IPS DF 4.7 (cell line): ENCODE measurements at regions not wholly inside any gene's neighbourhood (a gene's known extent, or its start where the extent isn't known, plus 50 kb on each side); places are given as distances from the start of the nearest gene placed in this dataset.
"Not testable (repeated sequence)": the region's sequence is repeated elsewhere in the genome, so short reads cannot be mapped to it uniquely, and the experiment has no call there.

Experiments
- DNase-seq: peaks from one replicate; pipeline ENCODE4 v3.0.0-alpha.2; 2013; ENCODE audit warnings: low spot score; ENCODE audit errors: extremely low read depth

- DNase-seq, result no peak
These were observed 529.5 kb downstream of the NTRK3 start for GRCh38 chr15:87727073-87727472.

- no peak for DNase-seq
These were observed 532.2 kb downstream of the NTRK3 start for GRCh38 chr15:87724330-87724729.

- no peak for DNase-seq
These were observed 533.4 kb downstream of the NTRK3 start for GRCh38 chr15:87722941-87723691.

GRCh38 chr15:87720235-87720634 is 536.3 kb downstream of the NTRK3 start:
- DNase-seq, result no peak

GRCh38 chr15:87716422-87716821 is 540.1 kb downstream of the NTRK3 start:
- DNase-seq, result no peak

- DNase-seq, result no peak
These were observed 541.3 kb downstream of the NTRK3 start for GRCh38 chr15:87715252-87715651.

- DNase-seq, result no peak
These were observed 543.1 kb downstream of the NTRK3 start for GRCh38 chr15:87713475-87713879.

- no peak for DNase-seq
These were observed 544.3 kb downstream of the NTRK3 start for GRCh38 chr15:87712211-87712610.

- DNase-seq, result no peak
These were observed 545.5 kb downstream of the NTRK3 start for GRCh38 chr15:87711026-87711425.

GRCh38 chr15:87710406-87710805 is 546.1 kb downstream of the NTRK3 start:
- DNase-seq, result no peak

- DNase-seq, result no peak
These were observed 548.9 kb downstream of the NTRK3 start for GRCh38 chr15:87707566-87708130.

GRCh38 chr15:87707071-87707470 is 549.5 kb downstream of the NTRK3 start:
- no peak for DNase-seq

- no peak for DNase-seq
These were observed 550.5 kb downstream of the NTRK3 start for GRCh38 chr15:87706001-87706400.

- DNase-seq, result no peak
These were observed 552.3 kb downstream of the NTRK3 start for GRCh38 chr15:87704276-87704675.

- no peak for DNase-seq
These were observed 553.0 kb downstream of the NTRK3 start for GRCh38 chr15:87703327-87704111.

GRCh38 chr15:87702270-87702669 is 554.3 kb downstream of the NTRK3 start:
- no peak for DNase-seq

GRCh38 chr15:87698467-87698866 is 558.1 kb downstream of the NTRK3 start:
- DNase-seq, result not testable (repeated sequence)

- DNase-seq, result no peak
These were observed 566.8 kb downstream of the NTRK3 start for GRCh38 chr15:87689716-87690115.

- DNase-seq, result no peak
These were observed 569.0 kb downstream of the NTRK3 start for GRCh38 chr15:87687523-87687870.

- no peak for DNase-seq
These were observed 569.6 kb downstream of the NTRK3 start for GRCh38 chr15:87686841-87687522.

- no peak for DNase-seq
These were observed 570.2 kb downstream of the NTRK3 start for GRCh38 chr15:87686339-87686738.

GRCh38 chr15:87682527-87682926 is 574.0 kb downstream of the NTRK3 start:
- no peak for DNase-seq
